ENCODE measurements at regions not wholly inside any gene's neighbourhood (a gene's known extent, or its start where the extent isn't known, plus 50 kb on each side); places are given as distances from the start of the nearest gene placed in this dataset.

GRCh38 chr17:33789658-33790057, 465.4 kb upstream of the CCL2 start:
- Histone ChIP-seq H3K4me3 (no peak overlapping the region), H3K36me3 (ENCODE audit: control insufficient read depth in 4 of 4, insufficient read depth in 4 of 4, low read length in 4 of 4) (no peaks in the 10 kb centered on the region), H3K4me1 (ENCODE audit: control insufficient read depth in 5 of 5, insufficient read depth in 5 of 5, low read length in 5 of 5) (no peaks in the 10 kb centered on the region), H3K9ac (ENCODE audit: insufficient read depth in 1 of 2, low read length in 2 of 2) (no peak overlapping the region), H3K9me3 (ENCODE audit: control insufficient read depth in 4 of 4, insufficient read depth in 3 of 4, low read length in 3 of 4) (no peaks in the 10 kb centered on the region), H3K27me3 (ENCODE audit: control insufficient read depth in 3 of 3, insufficient read depth in 3 of 3, low read length in 2 of 3) (no peaks in the 10 kb centered on the region), H3K27ac (ENCODE audit: low read depth in 1 of 2, low read length in 1 of 2) (no peak overlapping the region)
- TF ChIP-seq CTCF (IDR thresholded peaks at IDR 0.05; ENCODE audit: control extremely low read depth, extremely low read depth): no peak
- no peak for DNase-seq
- WGBS, 2 donors: 74 to 82% methylated on average over 2 of the region's 2 CpGs
- ATAC-seq (ENCODE audit: insufficient read depth, low FRiP score): no peak

GRCh38 chr17:33797181-33797580, 457.9 kb upstream of the CCL2 start:
- ATAC-seq (ENCODE audit: insufficient read depth, low FRiP score) (no peak), DNase-seq (no peak)
- Histone ChIP-seq H3K9ac (ENCODE audit: insufficient read depth in 1 of 2, low read length in 2 of 2) (no peak overlapping the region), H3K4me1 (ENCODE audit: control insufficient read depth in 5 of 5, insufficient read depth in 5 of 5, low read length in 5 of 5) (no peaks in the 10 kb centered on the region), H3K27me3 (ENCODE audit: control insufficient read depth in 3 of 3, insufficient read depth in 3 of 3, low read length in 2 of 3) (peaks cover 0 to 7% (median 0%) of the 10 kb centered on the region in 3 donors), H3K36me3 (ENCODE audit: control insufficient read depth in 4 of 4, insufficient read depth in 4 of 4, low read length in 4 of 4) (no peaks in the 10 kb centered on the region), H3K27ac (ENCODE audit: low read depth in 1 of 2, low read length in 1 of 2) (no peak overlapping the region), H3K4me3 (no peak overlapping the region), H3K9me3 (ENCODE audit: control insufficient read depth in 4 of 4, insufficient read depth in 3 of 4, low read length in 3 of 4) (no peaks in the 10 kb centered on the region)
- WGBS, 2 donors: 82 to 86% methylated on average over 4 of the region's 4 CpGs
- no peak for TF ChIP-seq CTCF (IDR thresholded peaks at IDR 0.05; ENCODE audit: control extremely low read depth, extremely low read depth)

- H3K9ac ChIP-seq (ENCODE audit: insufficient read depth in 1 of 2, low read length in 2 of 2): no peak overlapping the region
- TF ChIP-seq CTCF (IDR thresholded peaks at IDR 0.05; ENCODE audit: control extremely low read depth, extremely low read depth): no peak
- 80 to 84% methylated on average over 5 of the region's 5 CpGs for WGBS, 2 donors
- no peak for ATAC-seq (ENCODE audit: insufficient read depth, low FRiP score)
- no peaks in the 10 kb centered on the region for H3K36me3 ChIP-seq (ENCODE audit: control insufficient read depth in 4 of 4, insufficient read depth in 4 of 4, low read length in 4 of 4)
- H3K27me3 ChIP-seq (ENCODE audit: control insufficient read depth in 3 of 3, insufficient read depth in 3 of 3, low read length in 2 of 3): peaks cover 0 to 7% (median 0%) of the 10 kb centered on the region in 3 donors
- H3K27ac ChIP-seq (ENCODE audit: low read depth in 1 of 2, low read length in 1 of 2): no peak overlapping the region
- no peaks in the 10 kb centered on the region for H3K4me1 ChIP-seq (ENCODE audit: control insufficient read depth in 5 of 5, insufficient read depth in 5 of 5, low read length in 5 of 5)
- no peak for DNase-seq
- H3K4me3 ChIP-seq: no peak overlapping the region
- H3K9me3 ChIP-seq (ENCODE audit: control insufficient read depth in 4 of 4, insufficient read depth in 3 of 4, low read length in 3 of 4): no peaks in the 10 kb centered on the region
Measured at GRCh38 chr17:33798308-33798707, 456.8 kb upstream of the CCL2 start.

All from lung (tissue), 11 donors.